Fibroblast of mammary gland (primary cell): ENCODE measurements at regions not wholly inside any gene's neighbourhood (a gene's known extent, or its start where the extent isn't known, plus 50 kb on each side); places are given as distances from the start of the nearest gene placed in this dataset.

ENCODE experiments used
- DNase-seq: peaks from one replicate; pipeline ENCODE4 v3.0.0-alpha.2; 2010; ENCODE audit warnings: low read depth
- H3K4me3 ChIP-seq: 2 replicates; pipeline ENCODE4 v1.5.1; 2011; ENCODE audit warnings: low read depth, mild to moderate bottlenecking, low read length, moderate library complexity; ENCODE audit not compliant: control insufficient read depth
- CTCF ChIP-seq: conservative IDR thresholded peaks from 2 replicates; pipeline ENCODE4 v1.5.1; 2011; ENCODE audit warnings: low read depth, low read length, inconsistent platforms; ENCODE audit not compliant: control insufficient read depth, insufficient read depth

GRCh38 chr7:126222782-126223181 is 1030.0 kb downstream of the GRM8 start:
- TF ChIP-seq CTCF = no peak
- no peak for DNase-seq
- no peak overlapping the region for H3K4me3 ChIP-seq

- no peak for TF ChIP-seq CTCF
- H3K4me3 ChIP-seq = no peak overlapping the region
Measured at GRCh38 chr7:126215785-126216184, 1037.0 kb downstream of the GRM8 start.

GRCh38 chr7:126213876-126214275 is 1038.9 kb downstream of the GRM8 start:
- H3K4me3 ChIP-seq = no peak overlapping the region
- DNase-seq = no peak
- TF ChIP-seq CTCF = no peak

More at GRCh38 chr7:126215785-126216184, 1037.0 kb downstream of the GRM8 start:
- DNase-seq = no peak

GRCh38 chr7:126211875-126212274 is 1040.9 kb downstream of the GRM8 start:
- H3K4me3 ChIP-seq = no peak overlapping the region
- TF ChIP-seq CTCF = no peak
- DNase-seq = no peak

GRCh38 chr7:126210707-126211106 is 1042.0 kb downstream of the GRM8 start:
- DNase-seq = no peak
- TF ChIP-seq CTCF = no peak
- no peak overlapping the region for H3K4me3 ChIP-seq

- H3K4me3 ChIP-seq = no peak overlapping the region
- no peak for TF ChIP-seq CTCF
- no peak for DNase-seq
Measured at GRCh38 chr7:126203185-126203584, 1049.6 kb downstream of the GRM8 start.

GRCh38 chr7:126202177-126202576 is 1050.6 kb downstream of the GRM8 start:
- H3K4me3 ChIP-seq = no peak overlapping the region
- TF ChIP-seq CTCF = no peak
- no peak for DNase-seq
